ENCODE measurements at regions not wholly inside any gene's neighbourhood (a gene's known extent, or its start where the extent isn't known, plus 50 kb on each side); places are given as distances from the start of the nearest gene placed in this dataset.

GRCh38 chr5:3489239-3489843 lies 106.3 kb upstream of the IRX1 start:
- Histone ChIP-seq H3K27me3 (ENCODE audit: control insufficient read depth, insufficient read depth, low read length) (no peaks in the 10 kb centered on the region), H3K4me1 (ENCODE audit: control insufficient read depth in 2 of 3, insufficient read depth in 2 of 3, low read depth in 1 of 3, low read length in 3 of 3) (no peaks in the 10 kb centered on the region), H3K27ac (ENCODE audit: low read depth in 2 of 2, low read length in 2 of 2) (no peak overlapping the region), H3K9me3 (ENCODE audit: control insufficient read depth in 2 of 3, insufficient read depth in 1 of 3, low read length in 3 of 3) (no peaks in the 10 kb centered on the region), H3K4me3 (ENCODE audit: low read length in 3 of 3) (no peak overlapping the region), H3K36me3 (ENCODE audit: control insufficient read depth in 2 of 3, insufficient read depth in 3 of 3, low read length in 3 of 3) (no peaks in the 10 kb centered on the region), H3K9ac (ENCODE audit: low read length in 3 of 3) (no peak overlapping the region)
- no peak for TF ChIP-seq CTCF (IDR thresholded peaks at IDR 0.05; ENCODE audit: borderline replicate concordance, extremely low read depth, insufficient read depth)
- intact Hi-C loops (cut with DNase I), result no loop called here
- no peak for FAIRE-seq
- no peak for DNase-seq

GRCh38 chr5:3484836-3485235 lies 110.8 kb upstream of the IRX1 start:
- FAIRE-seq, result no peak
- no peak overlapping the region for H3K9ac ChIP-seq (ENCODE audit: low read length in 3 of 3)
- no peak for TF ChIP-seq CTCF (IDR thresholded peaks at IDR 0.05; ENCODE audit: borderline replicate concordance, extremely low read depth, insufficient read depth)
- DNase-seq, result no peak
- H3K9me3 ChIP-seq (ENCODE audit: control insufficient read depth in 2 of 3, insufficient read depth in 1 of 3, low read length in 3 of 3), result no peaks in the 10 kb centered on the region
- H3K36me3 ChIP-seq (ENCODE audit: control insufficient read depth in 2 of 3, insufficient read depth in 3 of 3, low read length in 3 of 3), result no peaks in the 10 kb centered on the region
- no peak overlapping the region for H3K27ac ChIP-seq (ENCODE audit: low read depth in 2 of 2, low read length in 2 of 2)
- no peaks in the 10 kb centered on the region for H3K27me3 ChIP-seq (ENCODE audit: control insufficient read depth, insufficient read depth, low read length)
- no peak overlapping the region for H3K4me3 ChIP-seq (ENCODE audit: low read length in 3 of 3)
- intact Hi-C loops (cut with DNase I), result no loop called here
- no peaks in the 10 kb centered on the region for H3K4me1 ChIP-seq (ENCODE audit: control insufficient read depth in 2 of 3, insufficient read depth in 2 of 3, low read depth in 1 of 3, low read length in 3 of 3)

DNA sequence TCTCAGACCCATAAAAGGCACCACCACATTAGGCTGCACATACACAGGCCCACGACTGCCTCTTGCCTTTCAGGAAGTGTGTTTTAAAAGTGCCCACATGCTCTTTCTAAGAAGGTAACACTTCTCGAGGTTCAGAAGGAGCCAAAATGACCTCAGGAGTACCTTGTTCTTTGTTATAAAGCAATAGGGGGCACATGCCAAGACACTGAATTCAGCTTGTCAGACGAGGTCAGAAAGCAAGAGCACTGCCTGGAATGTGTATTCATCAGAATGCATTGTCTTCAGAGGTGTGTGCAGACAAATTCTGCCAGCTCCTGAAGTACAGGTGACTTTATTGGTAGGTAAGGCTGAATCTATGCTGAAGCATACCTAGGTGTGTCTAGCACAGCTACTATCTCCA lies 114.5 kb upstream of the IRX1 start:
- FAIRE-seq (no peak), DNase-seq (no peak)
- intact Hi-C loops (cut with DNase I), result no loop called here
- Histone ChIP-seq H3K27ac (ENCODE audit: low read depth in 2 of 2, low read length in 2 of 2) (no peak overlapping the region), H3K36me3 (ENCODE audit: control insufficient read depth in 2 of 3, insufficient read depth in 3 of 3, low read length in 3 of 3) (no peaks in the 10 kb centered on the region), H3K4me3 (ENCODE audit: low read length in 3 of 3) (no peak overlapping the region), H3K9me3 (ENCODE audit: control insufficient read depth in 2 of 3, insufficient read depth in 1 of 3, low read length in 3 of 3) (no peaks in the 10 kb centered on the region), H3K27me3 (ENCODE audit: control insufficient read depth, insufficient read depth, low read length) (no peaks in the 10 kb centered on the region), H3K4me1 (ENCODE audit: control insufficient read depth in 2 of 3, insufficient read depth in 2 of 3, low read depth in 1 of 3, low read length in 3 of 3) (no peaks in the 10 kb centered on the region), H3K9ac (ENCODE audit: low read length in 3 of 3) (no peak overlapping the region)
- no peak for TF ChIP-seq CTCF (IDR thresholded peaks at IDR 0.05; ENCODE audit: borderline replicate concordance, extremely low read depth, insufficient read depth)

DNA sequence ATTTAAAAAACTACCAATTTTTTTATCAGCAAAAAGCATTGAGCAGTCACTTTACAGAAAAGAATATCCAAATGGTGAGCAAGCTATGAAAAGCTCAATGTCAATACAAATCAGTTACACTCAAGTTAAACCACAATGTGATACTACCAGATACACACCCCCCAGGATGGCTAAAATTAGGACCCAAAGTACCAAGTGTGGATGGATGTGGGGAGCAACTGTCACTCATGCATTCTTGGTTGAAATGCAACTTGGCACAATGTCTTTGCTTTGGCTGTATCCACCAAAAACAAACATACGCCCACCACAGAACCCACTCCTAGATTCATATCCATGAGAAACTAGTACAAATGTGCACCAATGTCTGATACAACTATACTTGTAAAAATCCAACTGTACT lies 120.0 kb upstream of the IRX1 start:
- Histone ChIP-seq H3K4me3 (ENCODE audit: low read length in 3 of 3) (no peak overlapping the region), H3K27me3 (ENCODE audit: control insufficient read depth, insufficient read depth, low read length) (no peaks in the 10 kb centered on the region), H3K9me3 (ENCODE audit: control insufficient read depth in 2 of 3, insufficient read depth in 1 of 3, low read length in 3 of 3) (peaks cover 0 to 3% (median 0%) of the 10 kb centered on the region in 3 donors), H3K36me3 (ENCODE audit: control insufficient read depth in 2 of 3, insufficient read depth in 3 of 3, low read length in 3 of 3) (no peaks in the 10 kb centered on the region), H3K9ac (ENCODE audit: low read length in 3 of 3) (no peak overlapping the region), H3K27ac (ENCODE audit: low read depth in 2 of 2, low read length in 2 of 2) (no peak overlapping the region), H3K4me1 (ENCODE audit: control insufficient read depth in 2 of 3, insufficient read depth in 2 of 3, low read depth in 1 of 3, low read length in 3 of 3) (no peaks in the 10 kb centered on the region)
- DNase-seq (no peak), FAIRE-seq (no peak)
- no peak for TF ChIP-seq CTCF (IDR thresholded peaks at IDR 0.05; ENCODE audit: borderline replicate concordance, extremely low read depth, insufficient read depth)
- intact Hi-C loops (cut with DNase I), result no loop called here
